ENCODE measurements at regions not wholly inside any gene's neighbourhood (a gene's known extent, or its start where the extent isn't known, plus 50 kb on each side); places are given as distances from the start of the nearest gene placed in this dataset.

DNA sequence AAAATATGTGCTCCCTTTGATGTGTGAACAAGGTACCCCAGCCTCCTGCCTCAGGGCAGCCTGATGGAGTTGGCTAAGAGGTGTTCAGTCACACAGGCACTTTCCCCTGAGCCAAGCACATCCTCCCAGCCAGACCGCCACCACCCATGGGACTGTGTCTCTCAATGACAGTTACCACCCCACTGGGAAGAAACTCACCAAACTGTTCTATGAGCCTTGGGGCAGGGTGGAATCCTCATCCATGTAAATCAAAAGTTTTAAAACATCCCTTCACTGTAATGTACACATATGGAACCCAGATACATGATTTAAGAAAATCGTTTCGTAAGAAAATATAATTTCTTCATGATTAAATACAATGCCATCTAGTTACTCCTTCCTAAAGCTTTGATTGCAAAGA is 138.4 kb upstream of the LSM14A start:
- Histone ChIP-seq H3K27ac (no peak overlapping the region), H3K4me3 (no peak overlapping the region), H3K4me1 (no peaks in the 10 kb centered on the region), H3K27me3 (no peaks in the 10 kb centered on the region), H3K9me3 (no peaks in the 10 kb centered on the region), H3K36me3 (no peaks in the 10 kb centered on the region)
- in situ Hi-C loops (cut with MboI; ENCODE audit: low sequenced_read_pairs in 4 of 4) = loop anchor here in 1 of 4 donors (10.0 kb wide), 1 partner anchor 111 kb away; no protein-coding TSS in a partner anchor
- intact Hi-C loops (cut with DNase I; ENCODE audit: low total_unique reads) = no loop called here
- ATAC-seq (no peak), DNase-seq (no peak)
- no peak for TF ChIP-seq POLR2A (IDR thresholded peaks at IDR 0.05)
- TF ChIP-seq, protein P1, sequence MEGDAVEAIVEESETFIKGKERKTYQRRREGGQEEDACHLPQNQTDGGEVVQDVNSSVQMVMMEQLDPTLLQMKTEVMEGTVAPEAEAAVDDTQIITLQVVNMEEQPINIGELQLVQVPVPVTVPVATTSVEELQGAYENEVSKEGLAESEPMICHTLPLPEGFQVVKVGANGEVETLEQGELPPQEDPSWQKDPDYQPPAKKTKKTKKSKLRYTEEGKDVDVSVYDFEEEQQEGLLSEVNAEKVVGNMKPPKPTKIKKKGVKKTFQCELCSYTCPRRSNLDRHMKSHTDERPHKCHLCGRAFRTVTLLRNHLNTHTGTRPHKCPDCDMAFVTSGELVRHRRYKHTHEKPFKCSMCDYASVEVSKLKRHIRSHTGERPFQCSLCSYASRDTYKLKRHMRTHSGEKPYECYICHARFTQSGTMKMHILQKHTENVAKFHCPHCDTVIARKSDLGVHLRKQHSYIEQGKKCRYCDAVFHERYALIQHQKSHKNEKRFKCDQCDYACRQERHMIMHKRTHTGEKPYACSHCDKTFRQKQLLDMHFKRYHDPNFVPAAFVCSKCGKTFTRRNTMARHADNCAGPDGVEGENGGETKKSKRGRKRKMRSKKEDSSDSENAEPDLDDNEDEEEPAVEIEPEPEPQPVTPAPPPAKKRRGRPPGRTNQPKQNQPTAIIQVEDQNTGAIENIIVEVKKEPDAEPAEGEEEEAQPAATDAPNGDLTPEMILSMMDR (IDR thresholded peaks at IDR 0.05 in 4 of 5, conservative IDR thresholded peaks at IDR 0.05 in 1 of 5) = no peak

DNA sequence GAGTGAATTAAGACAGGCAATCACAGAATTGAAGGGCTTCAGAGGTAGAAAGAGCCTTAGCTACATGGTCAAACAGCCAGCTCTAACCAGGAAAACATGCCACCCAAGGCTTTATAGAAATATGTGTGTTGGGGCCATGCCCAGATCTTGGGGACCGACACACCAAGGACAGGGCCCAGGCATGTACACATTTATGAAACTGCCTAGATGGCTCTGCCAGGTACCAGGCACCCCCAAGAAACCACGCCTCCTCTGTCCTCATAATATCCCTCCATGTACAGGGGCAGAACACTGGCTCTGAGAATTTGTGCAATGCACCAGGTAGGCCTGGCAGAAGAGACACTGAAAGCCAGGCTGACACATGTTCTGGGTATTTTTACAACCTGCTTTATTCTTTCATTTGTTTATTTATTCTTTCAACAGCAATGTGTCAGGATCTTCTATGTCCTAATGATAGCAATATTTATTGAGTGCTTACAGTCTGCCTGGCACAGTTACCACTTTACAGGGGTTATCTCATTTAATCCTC is 137.9 kb upstream of the LSM14A start:
- intact Hi-C loops (cut with DNase I; ENCODE audit: low total_unique reads) = no loop called here
- H3K4me3 ChIP-seq = no peak overlapping the region
- H3K36me3 ChIP-seq = no peaks in the 10 kb centered on the region
- H3K4me1 ChIP-seq = no peaks in the 10 kb centered on the region
- no peaks in the 10 kb centered on the region for H3K27me3 ChIP-seq
- no peak for TF ChIP-seq POLR2A (IDR thresholded peaks at IDR 0.05)
- TF ChIP-seq, protein P1 (IDR thresholded peaks at IDR 0.05 in 4 of 5, conservative IDR thresholded peaks at IDR 0.05 in 1 of 5) = no peak
- no peak overlapping the region for H3K27ac ChIP-seq
- in situ Hi-C loops (cut with MboI; ENCODE audit: low sequenced_read_pairs in 4 of 4) = loop anchor here in 1 of 4 donors (10.0 kb wide), 1 partner anchor 110 kb away; no protein-coding TSS in a partner anchor
- no peak for DNase-seq
- H3K9me3 ChIP-seq = no peaks in the 10 kb centered on the region
- ATAC-seq = no peak

DNA sequence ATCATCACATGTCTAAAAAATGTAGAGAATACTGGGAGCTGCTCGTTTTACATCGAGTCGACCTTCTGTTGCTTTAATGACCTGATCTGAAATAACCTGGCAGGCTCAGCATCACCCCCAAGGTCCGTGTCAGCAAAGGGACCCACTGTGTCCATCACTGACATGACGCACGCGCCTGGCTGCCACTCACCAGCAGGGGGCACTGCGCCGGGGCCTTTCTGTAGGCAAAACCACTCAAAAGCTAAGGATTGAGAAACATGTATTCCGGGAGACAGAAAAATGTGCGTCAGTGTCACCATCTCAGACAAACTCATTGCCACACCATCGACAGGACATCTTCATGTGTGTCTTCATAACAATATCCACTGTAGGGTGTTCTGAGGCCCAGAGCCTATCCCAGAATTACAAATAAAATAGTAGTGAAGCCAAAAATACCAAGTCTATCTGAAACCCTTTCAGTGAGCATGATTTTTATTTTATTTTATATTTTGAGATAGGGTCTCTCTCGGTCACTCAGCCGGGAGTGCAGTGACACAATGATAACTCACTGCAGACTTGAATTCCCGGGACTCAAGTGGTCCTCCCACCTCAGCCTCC is 130.3 kb upstream of the LSM14A start:
- Histone ChIP-seq H3K27me3 (no peaks in the 10 kb centered on the region), H3K9me3 (no peaks in the 10 kb centered on the region), H3K4me3 (no peak overlapping the region), H3K36me3 (no peaks in the 10 kb centered on the region), H3K27ac (no peak overlapping the region), H3K4me1 (no peaks in the 10 kb centered on the region)
- intact Hi-C loops (cut with DNase I; ENCODE audit: low total_unique reads) = loop anchor here (1.0 kb wide), 1 partner anchor 103 kb away; no protein-coding TSS in a partner anchor
- no peak for ATAC-seq
- peak in 1 of 2 donors; percentile 14 for DNase-seq
- in situ Hi-C loops (cut with MboI; ENCODE audit: low sequenced_read_pairs in 4 of 4) = loop anchor here in 1 of 4 donors (10.0 kb wide), 1 partner anchor 103 kb away; no protein-coding TSS in a partner anchor
- TF ChIP-seq, protein P1 (IDR thresholded peaks at IDR 0.05 in 4 of 5, conservative IDR thresholded peaks at IDR 0.05 in 1 of 5) = peak; percentile 30 to 70 (median 54)
- TF ChIP-seq POLR2A (IDR thresholded peaks at IDR 0.05) = no peak

DNA sequence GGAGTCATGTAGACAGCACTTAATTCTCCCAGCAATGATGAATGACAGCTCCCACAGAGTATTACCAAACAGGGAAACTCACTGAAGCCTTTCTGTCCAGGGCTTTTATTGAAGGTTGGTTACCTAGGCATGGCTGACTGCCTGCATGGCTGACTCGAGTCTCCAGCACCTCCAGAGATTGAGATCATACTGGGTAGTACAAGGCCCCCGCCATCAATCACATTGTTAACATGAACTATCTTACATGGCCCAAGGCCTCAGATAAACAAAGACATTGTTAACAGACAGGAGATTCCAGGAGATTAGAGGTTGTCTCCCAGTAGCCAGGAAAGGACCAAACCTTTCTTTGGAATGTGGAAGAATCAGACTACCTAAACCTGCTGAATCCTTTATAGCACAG is 128.3 kb upstream of the LSM14A start:
- TF ChIP-seq, protein P1 (IDR thresholded peaks at IDR 0.05 in 4 of 5, conservative IDR thresholded peaks at IDR 0.05 in 1 of 5) = no peak
- no peak for TF ChIP-seq POLR2A (IDR thresholded peaks at IDR 0.05)
- Histone ChIP-seq H3K4me3 (no peak overlapping the region), H3K4me1 (no peaks in the 10 kb centered on the region), H3K27me3 (peaks cover 0 to 3% (median 0%) of the 10 kb centered on the region in 3 donors), H3K27ac (no peak overlapping the region), H3K36me3 (no peaks in the 10 kb centered on the region), H3K9me3 (no peaks in the 10 kb centered on the region)
- ATAC-seq (no peak), DNase-seq (no peak)
- intact Hi-C loops (cut with DNase I; ENCODE audit: low total_unique reads) = no loop called here
- in situ Hi-C loops (cut with MboI; ENCODE audit: low sequenced_read_pairs in 4 of 4) = loop anchor here in 1 of 4 donors (10.0 kb wide), 1 partner anchor 101 kb away; no protein-coding TSS in a partner anchor
